Stimulated activated CD8-positive, alpha-beta memory T cell treated with anti-CD3 and anti-CD28 coated beads, Interleukin-7, amount 100 ng/mL, for 48 hours (primary cell): ENCODE measurements at regions not wholly inside any gene's neighbourhood (a gene's known extent, or its start where the extent isn't known, plus 50 kb on each side); places are given as distances from the start of the nearest gene placed in this dataset.

Experiments
- DNase-seq, 2 donors: peaks; one replicate each; pipeline ENCODE4 v3.0.0-alpha.2; 2020; ENCODE audit warnings: low read depth in 1 of 2; ENCODE audit errors: extremely low read depth in 1 of 2

GRCh38 chr11:80914311-80914710, 1473.5 kb upstream of the TENM4 start:
- DNase-seq, result no peak

- DNase-seq, result no peak
Measured at GRCh38 chr11:80911666-80912065, 1470.8 kb upstream of the TENM4 start.

DNA sequence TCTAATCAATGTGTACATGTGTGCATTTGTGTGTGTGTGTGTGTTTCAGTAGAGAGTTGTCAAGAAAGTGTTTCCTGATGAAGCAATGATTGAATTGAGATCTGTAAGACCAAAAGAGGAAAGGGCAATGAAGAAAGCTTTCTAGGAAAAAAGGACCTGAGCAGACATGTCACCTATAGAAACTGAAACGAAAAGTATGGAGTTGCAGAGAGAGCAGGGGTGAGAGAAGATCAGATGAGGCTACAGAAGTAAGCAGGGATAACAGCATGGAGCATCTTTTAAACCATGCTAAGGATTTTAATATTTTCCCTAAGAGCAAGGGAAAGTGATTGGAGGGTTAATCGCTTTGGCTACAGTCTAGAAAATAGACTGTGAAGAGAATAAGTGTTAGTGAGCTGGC, 1459.4 kb upstream of the TENM4 start:
- no peak for DNase-seq

GRCh38 chr11:80899381-80899780, 1458.6 kb upstream of the TENM4 start:
- DNase-seq, result no peak

DNA sequence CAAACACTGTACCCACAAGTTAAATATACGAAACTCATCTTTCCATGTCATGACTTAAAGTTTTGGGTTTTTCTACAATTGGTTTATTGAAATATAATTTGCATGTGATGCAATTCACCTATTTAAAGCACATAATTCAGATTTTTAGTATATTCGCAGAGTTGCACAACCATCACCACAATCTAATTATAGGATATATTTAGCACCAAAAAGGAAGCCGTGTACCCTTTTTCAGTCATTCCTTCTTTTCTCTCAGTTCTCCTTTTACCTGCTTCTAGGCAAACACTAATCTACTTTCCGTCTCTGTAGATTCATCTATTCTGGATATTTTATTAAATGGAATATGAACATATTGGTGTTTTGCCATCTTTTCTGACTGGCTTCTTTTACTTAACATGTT, 1458.1 kb upstream of the TENM4 start:
- DNase-seq, result no peak

DNA sequence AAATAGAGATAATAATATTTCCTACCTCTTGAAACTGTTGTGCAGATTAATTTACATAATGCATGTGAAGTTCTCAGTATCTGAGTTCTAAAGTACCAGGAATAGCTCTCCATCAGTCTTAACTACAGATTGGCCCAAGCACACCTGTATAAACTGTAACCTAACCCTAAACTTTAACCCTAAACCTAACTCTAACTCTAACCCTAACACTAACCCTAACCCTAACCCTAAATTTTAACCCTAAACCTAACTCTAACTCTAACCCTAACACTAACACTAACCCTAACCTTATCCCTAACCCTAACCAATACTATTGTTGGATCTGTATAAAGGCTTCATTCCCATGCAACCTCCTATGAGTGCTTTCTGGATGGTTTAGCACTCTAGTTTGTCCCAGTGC, 1445.9 kb upstream of the TENM4 start:
- no peak for DNase-seq

GRCh38 chr11:80873310-80873999, 1432.6 kb upstream of the TENM4 start:
- no peak for DNase-seq

DNA sequence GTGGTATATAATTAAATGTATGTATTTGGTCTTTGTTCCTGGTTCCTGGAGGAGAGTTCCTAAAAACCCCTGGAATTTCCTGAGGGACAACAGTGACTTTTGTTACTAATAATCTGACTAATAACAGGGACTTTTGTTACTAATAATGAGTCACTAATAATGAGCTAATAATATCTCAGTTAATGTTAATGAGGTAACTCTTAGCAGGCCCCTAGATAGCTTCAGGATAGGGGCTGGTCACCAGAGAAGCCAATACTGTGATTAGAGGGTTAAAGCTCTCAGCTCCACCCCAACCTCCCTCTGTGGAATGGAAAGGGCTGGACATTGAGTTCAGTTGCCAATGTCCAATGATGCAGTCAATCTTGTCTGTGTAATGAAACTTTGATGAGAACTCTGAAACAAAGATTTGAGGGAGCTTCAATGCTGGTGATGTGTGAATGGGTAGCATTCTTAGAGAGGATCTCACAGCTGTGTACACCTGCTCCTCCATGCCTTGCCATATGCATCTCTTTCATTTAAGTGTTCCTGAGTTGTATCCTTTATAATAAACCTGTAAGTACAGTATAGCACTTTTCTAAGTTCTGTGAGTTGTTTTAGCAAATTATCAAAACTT, 1431.4 kb upstream of the TENM4 start:
- DNase-seq, result no peak

DNA sequence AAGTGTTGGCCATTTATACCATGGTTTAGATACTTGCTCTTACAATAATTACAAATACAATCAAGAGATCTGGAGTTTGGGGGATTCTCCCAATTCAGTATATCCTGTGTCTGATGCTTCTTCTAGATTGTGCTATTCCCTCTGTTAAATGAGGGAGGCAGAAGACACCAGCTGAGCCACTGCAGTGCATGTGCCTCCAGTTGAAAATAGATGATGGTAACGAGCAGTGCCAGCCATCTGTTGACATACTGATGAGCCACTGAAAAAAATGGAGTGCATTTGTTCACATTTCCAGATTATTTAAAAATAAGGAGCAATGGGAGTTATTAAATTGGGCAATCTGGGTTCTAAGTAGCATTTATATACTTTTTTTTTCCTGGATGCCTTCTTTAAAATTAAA, 1428.0 kb upstream of the TENM4 start:
- DNase-seq, result no peak

DNA sequence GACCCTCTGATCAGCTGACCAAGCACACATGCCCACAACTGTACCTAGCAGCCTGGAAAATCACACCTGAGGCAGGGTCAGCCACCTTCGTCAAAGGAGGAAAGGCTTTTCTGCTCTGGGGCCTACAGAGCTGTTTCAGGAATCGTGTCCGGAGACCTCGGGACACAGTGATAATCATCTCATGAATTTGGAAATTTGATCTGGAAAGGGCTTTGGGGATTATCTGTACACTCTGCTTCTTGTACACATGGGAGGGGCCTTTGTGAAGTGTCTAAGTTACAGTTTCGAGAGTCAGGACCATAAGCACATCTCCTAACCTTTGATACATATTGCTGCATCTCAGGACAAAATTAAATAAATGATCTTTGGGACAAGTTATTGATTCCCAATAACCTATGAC, 1421.2 kb upstream of the TENM4 start:
- no peak for DNase-seq

- no peak for DNase-seq
Measured at GRCh38 chr11:80861193-80861592, 1420.4 kb upstream of the TENM4 start.

GRCh38 chr11:80860632-80861031, 1419.8 kb upstream of the TENM4 start:
- no peak for DNase-seq

- no peak for DNase-seq
Measured at GRCh38 chr11:80856066-80856465, 1415.2 kb upstream of the TENM4 start.

GRCh38 chr11:80855426-80855825, 1414.6 kb upstream of the TENM4 start:
- DNase-seq, result no peak

GRCh38 chr11:80849253-80849652, 1408.4 kb upstream of the TENM4 start:
- DNase-seq, result no peak

GRCh38 chr11:80846979-80847378, 1406.1 kb upstream of the TENM4 start:
- no peak for DNase-seq

GRCh38 chr11:80846442-80846841, 1405.6 kb upstream of the TENM4 start:
- DNase-seq, result no peak

DNA sequence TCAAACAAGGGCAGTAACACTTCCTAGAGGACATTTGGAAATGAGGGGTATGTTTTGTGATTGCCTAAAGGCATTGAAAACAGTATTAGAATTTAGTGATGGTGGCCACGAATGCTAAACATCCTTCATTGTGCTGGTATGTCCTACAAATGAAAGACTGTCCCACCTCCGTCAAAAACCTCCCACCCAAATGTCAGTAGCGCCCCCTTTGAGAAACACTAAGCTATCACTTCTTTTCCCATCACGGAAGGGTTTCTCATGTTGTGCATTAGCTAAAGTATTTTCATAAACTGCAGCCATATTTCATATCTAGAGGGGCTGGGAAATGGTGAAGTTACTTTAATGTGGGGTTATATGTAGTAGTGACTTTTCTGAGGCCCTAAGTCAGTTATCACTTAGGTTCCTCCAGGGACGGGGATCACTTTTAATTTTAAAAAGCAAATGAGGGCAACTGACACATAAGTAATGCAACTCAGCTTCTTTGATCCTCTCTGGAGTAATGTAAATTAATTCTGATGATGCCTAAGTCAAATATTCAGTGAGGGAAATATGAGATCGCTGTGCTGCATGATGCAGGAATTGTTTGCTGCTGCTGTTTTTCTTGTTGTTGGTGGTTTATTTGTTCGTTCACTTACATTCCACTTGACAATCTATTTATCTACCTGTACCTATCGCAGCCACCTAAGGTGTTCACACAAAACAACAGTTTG, 1403.4 kb upstream of the TENM4 start:
- DNase-seq, result no peak

DNA sequence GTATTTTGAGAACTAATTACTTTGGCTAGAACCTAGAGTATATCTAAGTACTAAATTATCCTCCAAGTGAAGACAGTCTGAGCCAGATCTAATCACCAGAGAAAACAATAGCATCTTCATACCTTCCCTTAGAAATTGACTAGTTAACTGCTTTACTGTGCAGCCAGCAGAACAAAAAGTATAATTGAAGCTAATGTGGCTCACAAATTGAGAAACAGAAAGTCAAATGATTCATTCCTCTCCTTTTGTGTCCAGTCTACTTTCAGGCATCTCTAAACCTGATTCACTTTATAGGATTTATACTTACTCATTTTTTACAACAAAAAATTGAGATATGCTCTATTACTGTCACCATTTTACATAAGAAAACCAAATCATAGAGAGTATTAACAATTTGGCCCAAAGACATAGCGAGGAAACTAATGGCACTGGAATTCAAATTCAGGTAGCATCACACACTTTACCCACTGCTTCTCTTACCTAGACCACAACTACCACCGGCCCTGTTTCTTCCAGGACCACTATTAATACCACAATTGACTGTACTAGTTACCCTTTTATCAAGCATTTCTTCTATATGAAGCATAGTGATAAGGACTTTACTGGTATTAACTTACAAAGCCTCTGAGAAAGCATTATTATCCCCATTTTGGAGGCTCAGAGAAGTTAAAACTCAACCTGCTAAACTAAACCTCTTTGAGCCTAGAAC, 1402.6 kb upstream of the TENM4 start:
- DNase-seq, result no peak

GRCh38 chr11:80842246-80842645, 1401.4 kb upstream of the TENM4 start:
- DNase-seq, result no peak

GRCh38 chr11:80841675-80842074, 1400.8 kb upstream of the TENM4 start:
- no peak for DNase-seq

GRCh38 chr11:80838153-80838552, 1397.3 kb upstream of the TENM4 start:
- no peak for DNase-seq
